ENCODE measurements at regions not wholly inside any gene's neighbourhood (a gene's known extent, or its start where the extent isn't known, plus 50 kb on each side); places are given as distances from the start of the nearest gene placed in this dataset.

DNA sequence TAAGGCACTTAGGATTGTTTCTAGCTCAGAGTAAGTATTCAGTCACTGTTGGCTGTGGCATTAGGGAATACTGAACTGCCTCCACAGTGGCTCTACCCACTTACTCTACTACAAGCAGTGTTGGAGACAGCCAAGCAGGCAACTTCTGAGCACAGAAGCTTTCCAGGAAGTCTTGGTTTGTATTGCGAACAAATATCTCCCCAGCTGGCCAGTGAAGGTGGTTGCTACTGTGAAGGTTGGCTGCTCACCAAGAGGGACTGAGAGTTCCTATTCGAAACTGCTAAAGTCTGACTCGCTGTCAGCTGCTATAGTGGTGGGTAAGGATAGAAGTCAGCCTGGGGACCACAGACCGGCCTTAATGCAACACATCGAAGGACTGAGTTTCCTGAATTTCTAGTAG, 319.1 kb downstream of the KIF4B start:
- TF ChIP-seq ZFX (IDR thresholded peaks at IDR 0.05) (no peak), EGR1 (IDR thresholded peaks at IDR 0.05; ENCODE audit: low read depth) (no peak), EZH2 (IDR thresholded peaks at IDR 0.05) (no peak), SIN3A (IDR thresholded peaks at IDR 0.05; ENCODE audit: low read depth) (no peak), FOSL1 (IDR thresholded peaks at IDR 0.05; ENCODE audit: low read depth) (no peak), SRF (IDR thresholded peaks at IDR 0.05; ENCODE audit: low read depth) (no peak), JUND (IDR thresholded peaks at IDR 0.05) (no peak), CBX3 (IDR thresholded peaks at IDR 0.05; ENCODE audit: low read depth) (no peak), RAD21 (IDR thresholded peaks at IDR 0.05; ENCODE audit: low read depth) (no peak), TCF7L2 (IDR thresholded peaks at IDR 0.05; ENCODE audit: borderline replicate concordance, extremely low read depth, insufficient read depth, insufficient read length) (no peak)
- TF ChIP-seq, protein P1, sequence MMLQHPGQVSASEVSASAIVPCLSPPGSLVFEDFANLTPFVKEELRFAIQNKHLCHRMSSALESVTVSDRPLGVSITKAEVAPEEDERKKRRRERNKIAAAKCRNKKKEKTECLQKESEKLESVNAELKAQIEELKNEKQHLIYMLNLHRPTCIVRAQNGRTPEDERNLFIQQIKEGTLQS (IDR thresholded peaks at IDR 0.05), result no peak
- TF ChIP-seq, protein P2, sequence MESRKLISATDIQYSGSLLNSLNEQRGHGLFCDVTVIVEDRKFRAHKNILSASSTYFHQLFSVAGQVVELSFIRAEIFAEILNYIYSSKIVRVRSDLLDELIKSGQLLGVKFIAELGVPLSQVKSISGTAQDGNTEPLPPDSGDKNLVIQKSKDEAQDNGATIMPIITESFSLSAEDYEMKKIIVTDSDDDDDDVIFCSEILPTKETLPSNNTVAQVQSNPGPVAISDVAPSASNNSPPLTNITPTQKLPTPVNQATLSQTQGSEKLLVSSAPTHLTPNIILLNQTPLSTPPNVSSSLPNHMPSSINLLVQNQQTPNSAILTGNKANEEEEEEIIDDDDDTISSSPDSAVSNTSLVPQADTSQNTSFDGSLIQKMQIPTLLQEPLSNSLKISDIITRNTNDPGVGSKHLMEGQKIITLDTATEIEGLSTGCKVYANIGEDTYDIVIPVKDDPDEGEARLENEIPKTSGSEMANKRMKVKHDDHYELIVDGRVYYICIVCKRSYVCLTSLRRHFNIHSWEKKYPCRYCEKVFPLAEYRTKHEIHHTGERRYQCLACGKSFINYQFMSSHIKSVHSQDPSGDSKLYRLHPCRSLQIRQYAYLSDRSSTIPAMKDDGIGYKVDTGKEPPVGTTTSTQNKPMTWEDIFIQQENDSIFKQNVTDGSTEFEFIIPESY (IDR thresholded peaks at IDR 0.05; ENCODE audit: extremely low read depth, insufficient replicate concordance, low read length), result no peak
- TF ChIP-seq, protein P3, sequence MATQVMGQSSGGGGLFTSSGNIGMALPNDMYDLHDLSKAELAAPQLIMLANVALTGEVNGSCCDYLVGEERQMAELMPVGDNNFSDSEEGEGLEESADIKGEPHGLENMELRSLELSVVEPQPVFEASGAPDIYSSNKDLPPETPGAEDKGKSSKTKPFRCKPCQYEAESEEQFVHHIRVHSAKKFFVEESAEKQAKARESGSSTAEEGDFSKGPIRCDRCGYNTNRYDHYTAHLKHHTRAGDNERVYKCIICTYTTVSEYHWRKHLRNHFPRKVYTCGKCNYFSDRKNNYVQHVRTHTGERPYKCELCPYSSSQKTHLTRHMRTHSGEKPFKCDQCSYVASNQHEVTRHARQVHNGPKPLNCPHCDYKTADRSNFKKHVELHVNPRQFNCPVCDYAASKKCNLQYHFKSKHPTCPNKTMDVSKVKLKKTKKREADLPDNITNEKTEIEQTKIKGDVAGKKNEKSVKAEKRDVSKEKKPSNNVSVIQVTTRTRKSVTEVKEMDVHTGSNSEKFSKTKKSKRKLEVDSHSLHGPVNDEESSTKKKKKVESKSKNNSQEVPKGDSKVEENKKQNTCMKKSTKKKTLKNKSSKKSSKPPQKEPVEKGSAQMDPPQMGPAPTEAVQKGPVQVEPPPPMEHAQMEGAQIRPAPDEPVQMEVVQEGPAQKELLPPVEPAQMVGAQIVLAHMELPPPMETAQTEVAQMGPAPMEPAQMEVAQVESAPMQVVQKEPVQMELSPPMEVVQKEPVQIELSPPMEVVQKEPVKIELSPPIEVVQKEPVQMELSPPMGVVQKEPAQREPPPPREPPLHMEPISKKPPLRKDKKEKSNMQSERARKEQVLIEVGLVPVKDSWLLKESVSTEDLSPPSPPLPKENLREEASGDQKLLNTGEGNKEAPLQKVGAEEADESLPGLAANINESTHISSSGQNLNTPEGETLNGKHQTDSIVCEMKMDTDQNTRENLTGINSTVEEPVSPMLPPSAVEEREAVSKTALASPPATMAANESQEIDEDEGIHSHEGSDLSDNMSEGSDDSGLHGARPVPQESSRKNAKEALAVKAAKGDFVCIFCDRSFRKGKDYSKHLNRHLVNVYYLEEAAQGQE (IDR thresholded peaks at IDR 0.05; ENCODE audit: low read depth), result no peak
- BruUV-seq (replicated peaks), result no TSS peak

More for the DNA sequence above, 319.1 kb downstream of the KIF4B start:
- Histone ChIP-seq H3K36me3 (ENCODE audit: control insufficient read depth in 1 of 2, insufficient read depth in 2 of 2, low read length in 2 of 2) (no peaks in the 10 kb centered on the region), H3K9me3 (ENCODE audit: control insufficient read depth in 1 of 2, insufficient read depth in 1 of 2, low read depth in 1 of 2, low read length in 2 of 2) (no peaks in the 10 kb centered on the region), H2AFZ (ENCODE audit: low read depth, low read length, poor library complexity, severe bottlenecking) (no peak overlapping the region), H3K4me2 (ENCODE audit: low read length) (no peak overlapping the region), H4K20me1 (ENCODE audit: insufficient read depth) (no peaks in the 10 kb centered on the region), H3K9ac (ENCODE audit: low read length) (no peak overlapping the region), H3K4me1 (ENCODE audit: control insufficient read depth in 1 of 2, insufficient read depth in 2 of 2, low read length in 2 of 2) (no peaks in the 10 kb centered on the region), H3K27me3 (ENCODE audit: insufficient read depth, low read length) (no peaks in the 10 kb centered on the region), H3K79me2 (ENCODE audit: insufficient read depth, low read length) (no peaks in the 10 kb centered on the region), H3K9me2 (ENCODE audit: insufficient read depth) (no peaks in the 10 kb centered on the region), H3K4me3 (replicated peaks in 1 of 2; ENCODE audit: low read depth in 1 of 2, low read length in 2 of 2) (no peak overlapping the region), H3K27ac (ENCODE audit: low read depth, low read length) (no peak overlapping the region)
- no peak for DNase-seq (ENCODE audit: low read depth, low spot score)
- ATAC-seq, result no peak
- POLR2A ChIA-PET, result no interaction called here
- intact Hi-C loops (cut with micrococcal nuclease), result no loop called here
- RAD21 ChIA-PET (ENCODE audit: low non-redundant PET in 1 of 2, low total read pairs in 2 of 2, uncharacterized antibody in 2 of 2, unreplicated experiment in 2 of 2), result no interaction called here
- CTCF ChIA-PET, result no interaction called here
